ENCODE measurements at regions not wholly inside any gene's neighbourhood (a gene's known extent, or its start where the extent isn't known, plus 50 kb on each side); places are given as distances from the start of the nearest gene placed in this dataset.

- Histone ChIP-seq H3K27me3 (ENCODE audit: control insufficient read depth, insufficient read depth, low read length) (no peaks in the 10 kb centered on the region), H3K9me3 (ENCODE audit: control insufficient read depth, insufficient read depth, low read depth, low read length) (no peaks in the 10 kb centered on the region), H3K4me2 (ENCODE audit: extremely low read depth, insufficient read depth, low read length) (no peak overlapping the region), H2AFZ (ENCODE audit: low read length) (no peak overlapping the region), H4K20me1 (ENCODE audit: control insufficient read depth, extremely low read depth, insufficient read depth, low read length) (no peaks in the 10 kb centered on the region), H3K27ac (ENCODE audit: insufficient read depth, low read length) (no peak overlapping the region), H3K4me1 (ENCODE audit: control insufficient read depth, extremely low read depth, insufficient read depth, low read length) (no peaks in the 10 kb centered on the region), H3K79me2 (ENCODE audit: control insufficient read depth, insufficient read depth, low read length) (no peaks in the 10 kb centered on the region), H3K4me3 (replicated peaks in 1 of 4; ENCODE audit: control extremely low read depth in 1 of 4, insufficient read depth in 1 of 4, low read depth in 3 of 4, low read length in 4 of 4) (no peak overlapping the region), H3K36me3 (ENCODE audit: control insufficient read depth, insufficient read depth, low read length) (no peaks in the 10 kb centered on the region), H3K9ac (ENCODE audit: insufficient read depth, low read length) (no peak overlapping the region)
- TF ChIP-seq EZH2 (IDR thresholded peaks at IDR 0.05; ENCODE audit: low read length, missing control alignments): no peak
- TF ChIP-seq CTCF (conservative IDR thresholded peaks at IDR 0.05 in 1 of 2, IDR thresholded peaks at IDR 0.05 in 1 of 2; ENCODE audit: low read depth in 1 of 2, low read length in 2 of 2): no peak
- no peak for DNase-seq (ENCODE audit: low read depth in 2 of 2)
These were observed 404.8 kb upstream of the GALNT5 start for GRCh38 chr2:156852681-156853080.

- Histone ChIP-seq H3K9me3 (ENCODE audit: control insufficient read depth, insufficient read depth, low read depth, low read length) (no peaks in the 10 kb centered on the region), H3K4me1 (ENCODE audit: control insufficient read depth, extremely low read depth, insufficient read depth, low read length) (no peaks in the 10 kb centered on the region), H4K20me1 (ENCODE audit: control insufficient read depth, extremely low read depth, insufficient read depth, low read length) (no peaks in the 10 kb centered on the region), H3K79me2 (ENCODE audit: control insufficient read depth, insufficient read depth, low read length) (no peaks in the 10 kb centered on the region), H3K4me2 (ENCODE audit: extremely low read depth, insufficient read depth, low read length) (no peak overlapping the region), H3K27ac (ENCODE audit: insufficient read depth, low read length) (no peak overlapping the region), H3K36me3 (ENCODE audit: control insufficient read depth, insufficient read depth, low read length) (no peaks in the 10 kb centered on the region), H3K27me3 (ENCODE audit: control insufficient read depth, insufficient read depth, low read length) (no peaks in the 10 kb centered on the region), H3K9ac (ENCODE audit: insufficient read depth, low read length) (no peak overlapping the region), H3K4me3 (replicated peaks in 1 of 4; ENCODE audit: control extremely low read depth in 1 of 4, insufficient read depth in 1 of 4, low read depth in 3 of 4, low read length in 4 of 4) (no peak overlapping the region), H2AFZ (ENCODE audit: low read length) (no peak overlapping the region)
- DNase-seq (ENCODE audit: low read depth in 2 of 2): peak in 1 of 2 donors; percentile 55
- TF ChIP-seq EZH2 (IDR thresholded peaks at IDR 0.05; ENCODE audit: low read length, missing control alignments) (no peak), CTCF (conservative IDR thresholded peaks at IDR 0.05 in 1 of 2, IDR thresholded peaks at IDR 0.05 in 1 of 2; ENCODE audit: low read depth in 1 of 2, low read length in 2 of 2) (no peak)
These were observed 393.2 kb upstream of the GALNT5 start for GRCh38 chr2:156864325-156864724.

GRCh38 chr2:156864753-156865152 is 392.8 kb upstream of the GALNT5 start:
- Histone ChIP-seq H4K20me1 (ENCODE audit: control insufficient read depth, extremely low read depth, insufficient read depth, low read length) (no peaks in the 10 kb centered on the region), H3K4me3 (replicated peaks in 1 of 4; ENCODE audit: control extremely low read depth in 1 of 4, insufficient read depth in 1 of 4, low read depth in 3 of 4, low read length in 4 of 4) (no peak overlapping the region), H2AFZ (ENCODE audit: low read length) (no peak overlapping the region), H3K27me3 (ENCODE audit: control insufficient read depth, insufficient read depth, low read length) (no peaks in the 10 kb centered on the region), H3K27ac (ENCODE audit: insufficient read depth, low read length) (no peak overlapping the region), H3K9me3 (ENCODE audit: control insufficient read depth, insufficient read depth, low read depth, low read length) (no peaks in the 10 kb centered on the region), H3K36me3 (ENCODE audit: control insufficient read depth, insufficient read depth, low read length) (no peaks in the 10 kb centered on the region), H3K4me2 (ENCODE audit: extremely low read depth, insufficient read depth, low read length) (no peak overlapping the region), H3K79me2 (ENCODE audit: control insufficient read depth, insufficient read depth, low read length) (no peaks in the 10 kb centered on the region), H3K9ac (ENCODE audit: insufficient read depth, low read length) (no peak overlapping the region), H3K4me1 (ENCODE audit: control insufficient read depth, extremely low read depth, insufficient read depth, low read length) (no peaks in the 10 kb centered on the region)
- no peak for DNase-seq (ENCODE audit: low read depth in 2 of 2)
- TF ChIP-seq EZH2 (IDR thresholded peaks at IDR 0.05; ENCODE audit: low read length, missing control alignments) (no peak), CTCF (conservative IDR thresholded peaks at IDR 0.05 in 1 of 2, IDR thresholded peaks at IDR 0.05 in 1 of 2; ENCODE audit: low read depth in 1 of 2, low read length in 2 of 2) (no peak)

All from fibroblast of lung (primary cell).